ENCODE measurements at regions not wholly inside any gene's neighbourhood (a gene's known extent, or its start where the extent isn't known, plus 50 kb on each side); places are given as distances from the start of the nearest gene placed in this dataset.

DNA sequence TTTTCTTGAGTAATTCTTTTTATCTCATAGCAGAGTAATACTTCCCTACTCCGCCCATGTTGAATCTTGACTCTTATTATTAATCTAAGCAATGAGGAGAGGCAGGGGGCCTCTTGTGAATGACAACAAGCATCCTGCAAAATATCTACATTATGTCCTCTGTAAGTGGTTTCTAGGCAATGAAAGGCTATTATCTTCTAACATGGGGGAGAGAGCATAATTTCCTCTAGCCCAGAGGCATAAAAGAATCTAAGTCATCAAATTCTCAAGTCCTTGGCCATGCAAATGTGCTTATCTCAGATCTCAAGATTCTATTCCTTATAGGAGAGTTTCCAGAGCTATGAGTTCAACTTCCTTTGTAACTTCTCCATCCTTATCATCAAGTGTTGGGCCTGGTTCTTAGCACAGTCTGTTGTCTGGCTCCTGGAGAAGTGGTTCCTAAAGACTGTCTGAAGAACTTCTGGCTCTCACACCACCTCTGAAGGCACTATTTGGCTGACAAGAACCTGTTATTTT lies 423.1 kb upstream of the INTU start:
- TF ChIP-seq, protein P1, sequence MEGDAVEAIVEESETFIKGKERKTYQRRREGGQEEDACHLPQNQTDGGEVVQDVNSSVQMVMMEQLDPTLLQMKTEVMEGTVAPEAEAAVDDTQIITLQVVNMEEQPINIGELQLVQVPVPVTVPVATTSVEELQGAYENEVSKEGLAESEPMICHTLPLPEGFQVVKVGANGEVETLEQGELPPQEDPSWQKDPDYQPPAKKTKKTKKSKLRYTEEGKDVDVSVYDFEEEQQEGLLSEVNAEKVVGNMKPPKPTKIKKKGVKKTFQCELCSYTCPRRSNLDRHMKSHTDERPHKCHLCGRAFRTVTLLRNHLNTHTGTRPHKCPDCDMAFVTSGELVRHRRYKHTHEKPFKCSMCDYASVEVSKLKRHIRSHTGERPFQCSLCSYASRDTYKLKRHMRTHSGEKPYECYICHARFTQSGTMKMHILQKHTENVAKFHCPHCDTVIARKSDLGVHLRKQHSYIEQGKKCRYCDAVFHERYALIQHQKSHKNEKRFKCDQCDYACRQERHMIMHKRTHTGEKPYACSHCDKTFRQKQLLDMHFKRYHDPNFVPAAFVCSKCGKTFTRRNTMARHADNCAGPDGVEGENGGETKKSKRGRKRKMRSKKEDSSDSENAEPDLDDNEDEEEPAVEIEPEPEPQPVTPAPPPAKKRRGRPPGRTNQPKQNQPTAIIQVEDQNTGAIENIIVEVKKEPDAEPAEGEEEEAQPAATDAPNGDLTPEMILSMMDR (IDR thresholded peaks at IDR 0.05), result no peak

- TF ChIP-seq, protein P1 (IDR thresholded peaks at IDR 0.05), result no peak
Observed at GRCh38 chr4:127210893-127211649, 421.7 kb upstream of the INTU start.

DNA sequence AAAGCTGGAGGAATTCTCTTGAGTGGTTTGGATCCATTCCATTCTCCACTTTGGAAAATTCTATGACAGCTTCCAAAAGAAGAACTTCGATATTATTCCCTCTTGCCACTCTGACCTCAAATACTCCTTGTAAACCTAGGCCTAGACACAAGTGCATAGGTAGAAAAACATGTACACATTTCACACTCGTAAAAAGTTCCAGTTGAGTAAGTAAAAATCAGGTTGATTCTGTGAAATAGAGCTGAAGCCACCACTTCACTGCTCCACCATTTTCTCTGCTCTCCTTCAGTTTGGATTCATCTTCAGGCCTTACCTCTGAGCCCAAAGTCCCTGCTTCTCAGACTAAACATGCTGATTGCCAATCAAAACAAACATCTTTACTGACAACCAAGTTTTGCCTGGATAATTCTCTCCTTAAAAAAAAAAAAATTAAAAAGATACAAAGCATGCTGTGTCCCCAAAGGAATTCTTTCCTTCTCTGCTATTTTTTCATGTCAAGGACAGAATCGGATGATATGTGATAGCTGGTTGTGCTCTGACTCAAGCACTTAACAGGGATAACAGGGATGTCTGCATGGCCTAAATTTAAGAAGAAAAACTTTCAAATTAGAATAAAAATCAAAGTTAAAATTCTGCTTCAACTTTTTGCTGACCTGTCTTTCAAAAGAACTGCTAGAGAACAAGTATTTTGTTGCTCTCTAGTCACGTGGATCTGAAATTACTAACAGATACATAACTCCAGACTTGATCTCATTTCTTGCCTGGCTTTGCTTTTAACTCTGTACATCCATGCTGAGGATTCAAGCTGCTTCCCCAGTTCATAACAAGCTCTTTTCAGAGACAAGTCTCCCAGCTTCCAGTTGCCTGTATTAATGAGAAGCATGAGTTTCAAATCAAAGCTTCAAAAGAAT lies 420.9 kb upstream of the INTU start:
- TF ChIP-seq, protein P1 (IDR thresholded peaks at IDR 0.05), result no peak

DNA sequence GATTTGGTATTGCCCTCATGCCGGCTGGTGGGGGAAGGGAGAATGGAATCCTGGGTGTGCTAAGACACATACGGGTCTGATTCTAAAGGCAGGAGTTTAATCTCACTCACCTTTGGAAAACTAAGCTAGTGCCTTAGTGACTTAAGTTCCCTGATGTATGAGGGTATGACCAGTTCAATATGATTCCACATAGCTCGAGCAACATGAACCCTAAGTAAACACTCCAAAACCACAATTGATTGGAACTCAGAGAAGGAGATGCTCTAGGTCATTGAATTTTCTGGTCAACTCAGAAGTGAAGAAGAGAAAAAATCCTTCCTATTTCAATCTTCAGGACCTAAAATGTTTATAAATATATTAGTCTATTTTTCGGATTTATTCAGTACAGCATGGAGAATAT lies 420.1 kb upstream of the INTU start:
- TF ChIP-seq, protein P1 (IDR thresholded peaks at IDR 0.05), result no peak

GRCh38 chr4:127214016-127214415 lies 418.7 kb upstream of the INTU start:
- TF ChIP-seq, protein P1 (IDR thresholded peaks at IDR 0.05), result no peak

DNA sequence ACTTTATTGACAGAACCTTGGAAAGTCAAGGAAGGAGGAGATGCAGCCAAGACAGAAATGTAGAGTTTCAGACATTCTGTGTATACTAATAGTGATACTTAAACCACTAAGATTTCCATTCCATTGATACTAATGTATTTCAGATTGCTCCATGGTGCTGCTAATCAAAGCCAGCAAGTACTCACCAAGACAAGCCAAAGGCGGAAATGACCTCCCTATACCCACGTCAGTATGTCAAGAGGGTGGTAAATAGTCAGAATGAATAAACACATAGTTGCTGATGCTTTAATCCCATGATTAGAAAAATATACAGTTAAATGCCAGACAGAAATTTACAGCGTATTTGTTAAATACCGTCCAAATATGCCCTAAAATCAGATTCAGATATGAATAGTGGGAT lies 417.8 kb upstream of the INTU start:
- TF ChIP-seq, protein P1 (IDR thresholded peaks at IDR 0.05), result no peak

DNA sequence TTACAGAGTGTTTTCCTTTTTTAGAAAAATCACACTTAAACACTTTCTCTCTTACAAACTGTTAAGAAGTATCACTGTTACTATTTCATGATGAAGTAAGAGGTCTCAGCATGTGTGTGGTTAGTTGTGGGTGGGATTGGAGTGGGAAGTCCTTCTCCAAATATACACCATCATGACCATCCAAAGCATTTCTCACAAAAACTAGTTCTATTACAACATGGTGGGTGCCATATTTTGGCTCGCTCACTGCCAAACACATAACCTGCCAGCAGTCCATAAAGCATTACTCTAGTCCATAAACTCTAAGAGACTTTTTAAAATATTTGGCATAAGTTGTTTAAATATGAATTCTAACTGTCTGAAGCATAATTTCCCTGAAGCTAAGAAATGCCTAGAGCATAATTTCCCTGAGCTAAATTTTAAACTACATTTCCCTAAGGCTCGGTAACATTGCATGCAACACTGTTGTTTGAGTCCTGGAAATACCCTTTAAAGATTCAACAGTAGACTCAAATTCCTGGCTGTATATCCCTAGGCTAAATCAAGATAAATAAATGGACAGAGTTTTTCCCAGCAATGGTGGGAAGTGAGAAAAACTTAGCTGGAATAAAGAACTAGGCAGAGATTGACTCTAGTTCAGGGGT lies 415.0 kb upstream of the INTU start:
- TF ChIP-seq, protein P1 (IDR thresholded peaks at IDR 0.05), result no peak
